ENCODE measurements at regions not wholly inside any gene's neighbourhood (a gene's known extent, or its start where the extent isn't known, plus 50 kb on each side); places are given as distances from the start of the nearest gene placed in this dataset.

- ChIA-PET CTCF (no interaction called here), POLR2A (no interaction called here)
- ATAC-seq (peak; percentile 97), DNase-seq (ENCODE audit: low spot score) (no peak)
- H3K27ac Mint-ChIP-seq, result peak overlapping the region; percentile 43; the same call in 1 of the 2 replicates
- H3K4me1 Mint-ChIP-seq, result peaks cover 20% of the 10 kb centered on the region
- H3K4me3 Mint-ChIP-seq, result no peak overlapping the region
- peaks cover 9% of the 10 kb centered on the region for H3K36me3 Mint-ChIP-seq
- H3K9me3 Mint-ChIP-seq, result peaks cover 25% of the 10 kb centered on the region
- H3K27me3 Mint-ChIP-seq (ENCODE audit: low read depth), result no peaks in the 10 kb centered on the region
- TF ChIP-seq SP1 (CRISPR knock-in tag; conservative IDR thresholded peaks at IDR 0.05), result 0 out of 2 replicates have a peak, but pooled peaks have one; percentile 31
- TF ChIP-seq ZNF121 (CRISPR knock-in tag; IDR thresholded peaks at IDR 0.05), result no peak
- 0 out of 2 replicates have a peak, but pooled peaks have one; percentile 41 for TF ChIP-seq TEAD1 (CRISPR knock-in tag; IDR thresholded peaks at IDR 0.05)
Observed at GRCh38 chr1:192887426-192887825, 78.6 kb downstream of the RGS2 start.

GRCh38 chr1:192888574-192888973 is 79.7 kb downstream of the RGS2 start:
- POLR2A ChIA-PET, result no interaction called here
- Mint-ChIP-seq H3K27ac (no peak overlapping the region), H3K27me3 (ENCODE audit: low read depth) (no peaks in the 10 kb centered on the region), H3K36me3 (peaks cover 9% of the 10 kb centered on the region), H3K4me3 (no peak overlapping the region), H3K4me1 (peaks cover 20% of the 10 kb centered on the region), H3K9me3 (peaks cover 25% of the 10 kb centered on the region)
- ATAC-seq (no peak), DNase-seq (ENCODE audit: low spot score) (no peak)
- CTCF ChIA-PET, result no interaction called here
- no peak for TF ChIP-seq ZNF138 (CRISPR knock-in tag; conservative IDR thresholded peaks at IDR 0.05)
- no peak for TF ChIP-seq AR (CRISPR knock-in tag; IDR thresholded peaks at IDR 0.05)
- TF ChIP-seq, protein P1, sequence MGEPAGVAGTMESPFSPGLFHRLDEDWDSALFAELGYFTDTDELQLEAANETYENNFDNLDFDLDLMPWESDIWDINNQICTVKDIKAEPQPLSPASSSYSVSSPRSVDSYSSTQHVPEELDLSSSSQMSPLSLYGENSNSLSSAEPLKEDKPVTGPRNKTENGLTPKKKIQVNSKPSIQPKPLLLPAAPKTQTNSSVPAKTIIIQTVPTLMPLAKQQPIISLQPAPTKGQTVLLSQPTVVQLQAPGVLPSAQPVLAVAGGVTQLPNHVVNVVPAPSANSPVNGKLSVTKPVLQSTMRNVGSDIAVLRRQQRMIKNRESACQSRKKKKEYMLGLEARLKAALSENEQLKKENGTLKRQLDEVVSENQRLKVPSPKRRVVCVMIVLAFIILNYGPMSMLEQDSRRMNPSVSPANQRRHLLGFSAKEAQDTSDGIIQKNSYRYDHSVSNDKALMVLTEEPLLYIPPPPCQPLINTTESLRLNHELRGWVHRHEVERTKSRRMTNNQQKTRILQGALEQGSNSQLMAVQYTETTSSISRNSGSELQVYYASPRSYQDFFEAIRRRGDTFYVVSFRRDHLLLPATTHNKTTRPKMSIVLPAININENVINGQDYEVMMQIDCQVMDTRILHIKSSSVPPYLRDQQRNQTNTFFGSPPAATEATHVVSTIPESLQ (CRISPR knock-in tag; IDR thresholded peaks at IDR 0.05), result no peak
- TF ChIP-seq, protein P2, sequence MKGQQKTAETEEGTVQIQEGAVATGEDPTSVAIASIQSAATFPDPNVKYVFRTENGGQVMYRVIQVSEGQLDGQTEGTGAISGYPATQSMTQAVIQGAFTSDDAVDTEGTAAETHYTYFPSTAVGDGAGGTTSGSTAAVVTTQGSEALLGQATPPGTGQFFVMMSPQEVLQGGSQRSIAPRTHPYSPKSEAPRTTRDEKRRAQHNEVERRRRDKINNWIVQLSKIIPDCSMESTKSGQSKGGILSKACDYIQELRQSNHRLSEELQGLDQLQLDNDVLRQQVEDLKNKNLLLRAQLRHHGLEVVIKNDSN (CRISPR knock-in tag; IDR thresholded peaks at IDR 0.05), result no peak
- TF ChIP-seq TCF7 (CRISPR knock-in tag; IDR thresholded peaks at IDR 0.05; ENCODE audit: low read depth), result no peak
- no peak for TF ChIP-seq ATF3 (CRISPR knock-in tag; conservative IDR thresholded peaks at IDR 0.05)
- no peak for TF ChIP-seq TEAD1 (CRISPR knock-in tag; IDR thresholded peaks at IDR 0.05)
- TF ChIP-seq NFYB (CRISPR knock-in tag; conservative IDR thresholded peaks at IDR 0.05; ENCODE audit: low read depth), result no peak
- TF ChIP-seq ZNF671 (CRISPR knock-in tag; IDR thresholded peaks at IDR 0.05), result no peak
- no peak for TF ChIP-seq OVOL2 (CRISPR knock-in tag; IDR thresholded peaks at IDR 0.05; ENCODE audit: borderline replicate concordance)
- TF ChIP-seq RORB (CRISPR knock-in tag; IDR thresholded peaks at IDR 0.05), result no peak
- TF ChIP-seq SP1 (CRISPR knock-in tag; conservative IDR thresholded peaks at IDR 0.05), result no peak
- TF ChIP-seq ZBTB21 (CRISPR knock-in tag; IDR thresholded peaks at IDR 0.05; ENCODE audit: borderline replicate concordance), result no peak
- no peak for TF ChIP-seq TEAD4 (CRISPR knock-in tag; IDR thresholded peaks at IDR 0.05)
- TF ChIP-seq, protein P3, sequence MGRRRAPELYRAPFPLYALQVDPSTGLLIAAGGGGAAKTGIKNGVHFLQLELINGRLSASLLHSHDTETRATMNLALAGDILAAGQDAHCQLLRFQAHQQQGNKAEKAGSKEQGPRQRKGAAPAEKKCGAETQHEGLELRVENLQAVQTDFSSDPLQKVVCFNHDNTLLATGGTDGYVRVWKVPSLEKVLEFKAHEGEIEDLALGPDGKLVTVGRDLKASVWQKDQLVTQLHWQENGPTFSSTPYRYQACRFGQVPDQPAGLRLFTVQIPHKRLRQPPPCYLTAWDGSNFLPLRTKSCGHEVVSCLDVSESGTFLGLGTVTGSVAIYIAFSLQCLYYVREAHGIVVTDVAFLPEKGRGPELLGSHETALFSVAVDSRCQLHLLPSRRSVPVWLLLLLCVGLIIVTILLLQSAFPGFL (CRISPR knock-in tag; IDR thresholded peaks at IDR 0.05; ENCODE audit: borderline replicate concordance), result no peak
- TF ChIP-seq ZNF423 (CRISPR knock-in tag; IDR thresholded peaks at IDR 0.05), result no peak
- TF ChIP-seq HMGA2 (CRISPR knock-in tag; IDR thresholded peaks at IDR 0.05), result no peak
- TF ChIP-seq, protein P4, sequence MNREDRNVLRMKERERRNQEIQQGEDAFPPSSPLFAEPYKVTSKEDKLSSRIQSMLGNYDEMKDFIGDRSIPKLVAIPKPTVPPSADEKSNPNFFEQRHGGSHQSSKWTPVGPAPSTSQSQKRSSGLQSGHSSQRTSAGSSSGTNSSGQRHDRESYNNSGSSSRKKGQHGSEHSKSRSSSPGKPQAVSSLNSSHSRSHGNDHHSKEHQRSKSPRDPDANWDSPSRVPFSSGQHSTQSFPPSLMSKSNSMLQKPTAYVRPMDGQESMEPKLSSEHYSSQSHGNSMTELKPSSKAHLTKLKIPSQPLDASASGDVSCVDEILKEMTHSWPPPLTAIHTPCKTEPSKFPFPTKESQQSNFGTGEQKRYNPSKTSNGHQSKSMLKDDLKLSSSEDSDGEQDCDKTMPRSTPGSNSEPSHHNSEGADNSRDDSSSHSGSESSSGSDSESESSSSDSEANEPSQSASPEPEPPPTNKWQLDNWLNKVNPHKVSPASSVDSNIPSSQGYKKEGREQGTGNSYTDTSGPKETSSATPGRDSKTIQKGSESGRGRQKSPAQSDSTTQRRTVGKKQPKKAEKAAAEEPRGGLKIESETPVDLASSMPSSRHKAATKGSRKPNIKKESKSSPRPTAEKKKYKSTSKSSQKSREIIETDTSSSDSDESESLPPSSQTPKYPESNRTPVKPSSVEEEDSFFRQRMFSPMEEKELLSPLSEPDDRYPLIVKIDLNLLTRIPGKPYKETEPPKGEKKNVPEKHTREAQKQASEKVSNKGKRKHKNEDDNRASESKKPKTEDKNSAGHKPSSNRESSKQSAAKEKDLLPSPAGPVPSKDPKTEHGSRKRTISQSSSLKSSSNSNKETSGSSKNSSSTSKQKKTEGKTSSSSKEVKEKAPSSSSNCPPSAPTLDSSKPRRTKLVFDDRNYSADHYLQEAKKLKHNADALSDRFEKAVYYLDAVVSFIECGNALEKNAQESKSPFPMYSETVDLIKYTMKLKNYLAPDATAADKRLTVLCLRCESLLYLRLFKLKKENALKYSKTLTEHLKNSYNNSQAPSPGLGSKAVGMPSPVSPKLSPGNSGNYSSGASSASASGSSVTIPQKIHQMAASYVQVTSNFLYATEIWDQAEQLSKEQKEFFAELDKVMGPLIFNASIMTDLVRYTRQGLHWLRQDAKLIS (CRISPR knock-in tag; IDR thresholded peaks at IDR 0.05; ENCODE audit: borderline replicate concordance), result no peak
- TF ChIP-seq EMX1 (CRISPR knock-in tag; IDR thresholded peaks at IDR 0.05), result no peak
- no peak for TF ChIP-seq ZNF263 (CRISPR knock-in tag; IDR thresholded peaks at IDR 0.05; ENCODE audit: low read depth)

Data from WTC11 (cell line).